Suprapubic skin (tissue), 4 donors: ENCODE measurements at regions not wholly inside any gene's neighbourhood (a gene's known extent, or its start where the extent isn't known, plus 50 kb on each side); places are given as distances from the start of the nearest gene placed in this dataset.
A peak's percentile ranks its signal among the peaks of the same experiment; 100 is the strongest.
"Not testable (repeated sequence)": the region's sequence is repeated elsewhere in the genome, so short reads cannot be mapped to it uniquely, and the experiment has no call there.

Experiments
- DNase-seq, 2 donors: peaks; one replicate each; pipeline ENCODE4 v3.0.0-alpha.2; 2019; ENCODE audit warnings: low spot score in 2 of 2
- H3K27ac ChIP-seq: fragments of 200-600 bp; sonication (generic); one replicate; pipeline ENCODE4 v1.5.1; 2019
- H3K27me3 ChIP-seq: fragments of 200-600 bp; sonication (generic); one replicate; pipeline ENCODE4 v1.5.1; 2019
- H3K36me3 ChIP-seq: fragments of 200-600 bp; sonication (generic); one replicate; pipeline ENCODE4 v1.5.1; 2019
- H3K4me1 ChIP-seq: fragments of 200-600 bp; sonication (generic); one replicate; pipeline ENCODE4 v1.5.1; 2019
- H3K4me3 ChIP-seq: fragments of 200-600 bp; sonication (generic); one replicate; pipeline ENCODE4 v1.5.1; 2019; ENCODE audit warnings: mild to moderate bottlenecking
- H3K9me3 ChIP-seq: fragments of 200-600 bp; sonication (generic); one replicate; pipeline ENCODE4 v1.5.1; 2019
- EP300 ChIP-seq: sonication (generic); formaldehyde crosslinking; IDR thresholded peaks from one replicate; pipeline ENCODE4 v1.6.1; 2017; ENCODE audit warnings: antibody characterized with exemption
- POLR2A ChIP-seq, 2 donors: fragments of 450-650 bp; IDR thresholded peaks; one replicate each; pipeline ENCODE4 v1.6.1; 2017; ENCODE audit warnings: antibody characterized with exemption in 2 of 2, mild to moderate bottlenecking in 2 of 2, moderate library complexity in 2 of 2
- POLR2AphosphoS5 ChIP-seq, 3 donors: sonication (generic); formaldehyde crosslinking; IDR thresholded peaks; one replicate each; pipeline ENCODE4 v1.6.1; 2017; ENCODE audit warnings: antibody characterized with exemption in 3 of 3
- WGBS: methylation state at CpG from one replicate; pipeline ENCODE4 v1.1.5; 2018; 5-methylcytosine and 5-hydroxymethylcytosine counted together
- TF ChIP-seq, protein P1 (sequence below), 2 donors: fragments of 200-600 bp in 1 of 2; fragments of 450-650 bp in 1 of 2; sonication (generic) in 1 of 2; IDR thresholded peaks; one replicate each; pipeline ENCODE4 v1.5.1; 2016 to 2019; ENCODE audit warnings: antibody characterized with exemption in 2 of 2, mild to moderate bottlenecking in 1 of 2, moderate library complexity in 1 of 2

DNA sequence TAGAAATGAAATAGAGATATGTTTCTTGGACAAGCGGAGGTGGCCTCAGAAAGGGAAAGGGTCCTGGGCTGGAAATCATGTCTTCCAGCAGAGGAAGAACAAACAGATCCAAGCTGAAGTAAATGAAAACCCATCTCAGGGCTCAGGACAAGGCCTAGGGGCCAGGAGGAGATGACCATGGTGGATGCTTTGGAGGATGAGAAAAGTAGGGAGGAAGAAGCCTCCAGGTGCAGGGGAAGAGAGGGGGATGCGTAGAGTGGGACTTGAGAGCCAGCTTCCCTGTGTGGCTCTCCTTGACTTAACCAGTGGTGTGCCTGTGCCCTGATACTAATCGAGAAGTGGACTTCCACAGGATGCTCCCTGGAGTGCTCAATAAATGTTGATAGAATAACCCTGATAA, 203.2 kb downstream of the FAM43A start:
- H3K9me3 ChIP-seq, result peaks cover 6% of the 10 kb centered on the region
- TF ChIP-seq, protein P1, sequence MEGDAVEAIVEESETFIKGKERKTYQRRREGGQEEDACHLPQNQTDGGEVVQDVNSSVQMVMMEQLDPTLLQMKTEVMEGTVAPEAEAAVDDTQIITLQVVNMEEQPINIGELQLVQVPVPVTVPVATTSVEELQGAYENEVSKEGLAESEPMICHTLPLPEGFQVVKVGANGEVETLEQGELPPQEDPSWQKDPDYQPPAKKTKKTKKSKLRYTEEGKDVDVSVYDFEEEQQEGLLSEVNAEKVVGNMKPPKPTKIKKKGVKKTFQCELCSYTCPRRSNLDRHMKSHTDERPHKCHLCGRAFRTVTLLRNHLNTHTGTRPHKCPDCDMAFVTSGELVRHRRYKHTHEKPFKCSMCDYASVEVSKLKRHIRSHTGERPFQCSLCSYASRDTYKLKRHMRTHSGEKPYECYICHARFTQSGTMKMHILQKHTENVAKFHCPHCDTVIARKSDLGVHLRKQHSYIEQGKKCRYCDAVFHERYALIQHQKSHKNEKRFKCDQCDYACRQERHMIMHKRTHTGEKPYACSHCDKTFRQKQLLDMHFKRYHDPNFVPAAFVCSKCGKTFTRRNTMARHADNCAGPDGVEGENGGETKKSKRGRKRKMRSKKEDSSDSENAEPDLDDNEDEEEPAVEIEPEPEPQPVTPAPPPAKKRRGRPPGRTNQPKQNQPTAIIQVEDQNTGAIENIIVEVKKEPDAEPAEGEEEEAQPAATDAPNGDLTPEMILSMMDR (IDR thresholded peaks at IDR 0.05), result no peak
- no peak for TF ChIP-seq POLR2A (IDR thresholded peaks at IDR 0.05)
- no peak for TF ChIP-seq POLR2AphosphoS5 (IDR thresholded peaks at IDR 0.05)
- TF ChIP-seq EP300, result no peak
- no peak for DNase-seq
- no peaks in the 10 kb centered on the region for H3K4me1 ChIP-seq
- no peaks in the 10 kb centered on the region for H3K36me3 ChIP-seq
- 84% methylated on average over 3 of the region's 3 CpGs for WGBS
- no peak overlapping the region for H3K27ac ChIP-seq
- no peak overlapping the region for H3K4me3 ChIP-seq
- no peaks in the 10 kb centered on the region for H3K27me3 ChIP-seq

DNA sequence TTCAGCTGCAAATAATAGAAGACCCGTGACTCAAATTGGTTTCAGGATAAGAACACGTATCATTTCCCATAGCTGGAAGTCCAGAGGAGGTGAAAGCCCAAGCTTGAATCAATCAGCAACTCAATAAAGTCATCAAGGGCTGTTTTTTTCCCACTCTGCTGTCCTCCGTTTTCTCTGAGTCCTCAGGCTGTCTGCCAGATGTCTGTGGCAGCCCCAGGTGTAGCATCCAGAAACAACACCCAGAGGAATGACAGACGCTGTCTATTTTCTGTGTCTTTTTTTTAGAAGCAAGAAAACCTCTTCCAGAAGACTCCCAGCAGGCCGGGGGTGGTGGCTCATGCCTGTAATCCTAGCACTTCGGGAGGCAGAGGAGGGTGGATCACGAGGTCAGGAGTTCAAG, 204.4 kb downstream of the FAM43A start:
- no peak overlapping the region for H3K4me3 ChIP-seq
- peak in 1 of 2 donors; percentile 29 for DNase-seq

DNA sequence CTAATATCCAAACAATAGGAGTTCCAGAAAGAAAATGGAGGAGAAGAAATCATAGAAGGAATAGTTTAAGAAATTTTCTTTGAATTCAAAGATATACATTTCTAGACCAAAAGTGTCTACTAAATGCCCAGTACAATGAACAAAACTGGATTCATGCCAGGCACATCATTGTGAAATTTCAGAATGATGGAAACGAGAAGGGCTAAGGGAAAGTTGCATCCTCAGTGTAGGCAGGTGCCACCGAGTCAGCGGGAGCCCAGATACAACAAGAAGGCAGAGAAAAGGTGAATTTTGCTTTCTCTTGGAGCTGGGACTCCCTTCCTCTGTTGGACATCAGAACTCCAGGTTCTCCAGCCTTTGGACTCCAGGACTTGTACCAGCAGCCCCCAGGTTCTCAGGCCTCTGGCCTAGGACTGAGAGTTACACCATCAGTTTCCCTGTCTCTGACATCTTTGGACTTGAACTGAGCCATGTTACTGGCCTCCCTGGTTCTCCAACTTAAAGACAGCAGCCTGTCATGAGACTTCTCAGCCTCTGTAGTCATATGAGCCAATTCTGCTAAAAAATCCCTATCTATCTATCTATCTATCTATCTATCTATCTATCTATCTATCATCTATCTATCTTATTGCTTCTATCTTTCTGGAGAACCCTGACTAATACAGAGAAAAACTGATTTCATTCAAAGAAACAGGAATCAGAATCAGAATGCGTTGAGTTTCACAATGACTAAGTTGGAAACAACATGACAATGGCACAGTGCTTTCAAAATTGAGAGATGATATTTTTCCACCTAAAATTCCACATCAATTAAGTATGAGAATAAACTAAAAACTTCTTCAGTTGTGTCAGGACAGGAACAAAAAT, 207.7 kb downstream of the FAM43A start:
- TF ChIP-seq POLR2A (IDR thresholded peaks at IDR 0.05) (no peak), POLR2AphosphoS5 (IDR thresholded peaks at IDR 0.05) (no peak), EP300 (no peak)
- TF ChIP-seq, protein P1 (IDR thresholded peaks at IDR 0.05), result no peak
- DNase-seq, result no peak
- 84% methylated on average over 4 of the region's 4 CpGs for WGBS
- Histone ChIP-seq H3K4me1 (no peaks in the 10 kb centered on the region), H3K27me3 (no peaks in the 10 kb centered on the region), H3K4me3 (no peak overlapping the region), H3K27ac (no peak overlapping the region), H3K36me3 (no peaks in the 10 kb centered on the region), H3K9me3 (peaks cover 8% of the 10 kb centered on the region)

More for the DNA sequence above, 204.4 kb downstream of the FAM43A start:
- H3K4me1 ChIP-seq, result no peaks in the 10 kb centered on the region
- no peaks in the 10 kb centered on the region for H3K36me3 ChIP-seq
- no peaks in the 10 kb centered on the region for H3K27me3 ChIP-seq
- WGBS, result 47% methylated on average over 7 of the region's 7 CpGs
- peaks cover 8% of the 10 kb centered on the region for H3K9me3 ChIP-seq
- no peak overlapping the region for H3K27ac ChIP-seq
- TF ChIP-seq, protein P1 (IDR thresholded peaks at IDR 0.05), result no peak
- TF ChIP-seq POLR2AphosphoS5 (IDR thresholded peaks at IDR 0.05) (no peak), POLR2A (IDR thresholded peaks at IDR 0.05) (no peak)

DNA sequence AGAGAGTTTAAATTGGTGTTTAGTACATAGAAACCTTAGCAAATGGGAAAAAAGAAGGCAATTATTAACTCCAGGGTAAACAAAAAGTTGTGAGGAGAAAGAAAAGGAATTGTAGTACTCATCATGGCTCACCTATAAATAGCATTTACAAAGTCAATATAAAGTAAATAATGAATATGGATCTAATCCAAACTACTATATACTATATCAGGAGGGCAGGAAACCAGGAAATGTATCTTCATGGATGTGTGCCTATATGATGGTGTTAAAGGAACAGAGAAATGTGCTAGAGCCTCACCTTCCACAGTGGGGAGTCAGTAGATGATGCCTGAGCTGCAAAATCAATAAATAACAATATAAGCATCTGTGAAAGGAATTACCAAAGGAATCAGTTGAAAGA, 208.9 kb downstream of the FAM43A start:
- no peak for DNase-seq
- Histone ChIP-seq H3K27ac (no peak overlapping the region), H3K9me3 (peaks cover 8% of the 10 kb centered on the region), H3K4me3 (no peak overlapping the region), H3K4me1 (no peaks in the 10 kb centered on the region), H3K36me3 (no peaks in the 10 kb centered on the region), H3K27me3 (no peaks in the 10 kb centered on the region)
- TF ChIP-seq POLR2A (IDR thresholded peaks at IDR 0.05) (no peak), POLR2AphosphoS5 (IDR thresholded peaks at IDR 0.05) (no peak), EP300 (no peak)
- TF ChIP-seq, protein P1 (IDR thresholded peaks at IDR 0.05), result no peak

DNA sequence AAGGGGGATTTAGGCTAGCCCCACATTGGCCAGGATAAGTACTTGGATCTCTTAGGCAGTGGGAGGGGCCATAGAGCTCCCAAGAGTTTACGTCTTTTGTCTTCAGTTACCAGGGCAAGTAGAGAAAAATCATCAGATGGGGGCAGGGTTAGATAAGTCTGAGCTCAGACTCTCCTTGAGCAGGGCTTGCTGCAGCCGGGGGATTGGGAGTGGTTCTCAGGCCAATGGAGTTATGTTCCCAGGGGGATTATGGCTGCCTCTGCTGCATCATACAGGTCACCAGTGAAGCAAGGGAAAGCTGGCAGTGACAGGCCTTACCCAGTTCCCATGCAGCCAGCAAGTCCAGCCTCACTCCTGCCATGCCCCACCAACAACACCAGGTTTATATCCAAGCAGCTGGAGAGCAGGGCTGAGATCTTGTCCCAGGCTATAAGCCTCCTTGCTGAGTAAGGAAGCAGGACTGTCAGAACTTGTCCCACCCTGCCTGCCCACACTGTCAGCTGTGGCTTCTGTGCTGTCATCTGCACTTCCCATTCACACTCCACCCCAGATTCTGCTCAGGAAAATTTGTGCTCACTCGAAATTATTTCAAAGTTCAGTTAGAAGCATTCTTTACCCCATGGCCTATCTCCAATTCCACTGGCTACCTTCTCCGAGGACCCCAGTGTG, 215.3 kb downstream of the FAM43A start:
- Histone ChIP-seq H3K36me3 (no peaks in the 10 kb centered on the region), H3K4me1 (peaks cover 4% of the 10 kb centered on the region), H3K4me3 (no peak overlapping the region), H3K27me3 (no peaks in the 10 kb centered on the region), H3K27ac (no peak overlapping the region), H3K9me3 (no peaks in the 10 kb centered on the region)
- no peak for TF ChIP-seq POLR2A (IDR thresholded peaks at IDR 0.05)
- WGBS, result 57% methylated on average over 4 of the region's 4 CpGs
- DNase-seq, result no peak

DNA sequence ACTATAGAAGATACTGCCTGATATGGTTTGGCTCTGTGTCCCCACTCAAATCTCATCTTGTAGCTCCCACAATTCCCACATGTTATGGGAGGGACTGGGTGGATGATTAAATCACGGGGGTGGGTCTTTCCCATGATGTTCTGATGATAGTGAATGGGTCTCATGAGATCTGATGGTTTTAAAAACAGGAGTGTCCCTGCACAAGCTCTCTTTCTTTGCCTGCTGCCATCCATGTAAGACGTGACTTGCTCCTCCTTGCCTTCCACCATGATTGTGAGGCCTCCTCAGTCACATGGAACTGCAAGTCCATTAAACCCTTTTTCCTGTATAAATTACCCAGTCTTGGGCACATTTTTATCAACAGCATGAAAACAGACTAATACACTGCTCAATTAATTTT, 217.8 kb downstream of the FAM43A start:
- H3K27ac ChIP-seq, DNase-seq, H3K4me3 ChIP-seq, H3K4me1 ChIP-seq, H3K27me3 ChIP-seq, H3K9me3 ChIP-seq, H3K36me3 ChIP-seq: not testable (repeated sequence)
- WGBS, result 89% methylated on average over 2 of the region's 2 CpGs

DNA sequence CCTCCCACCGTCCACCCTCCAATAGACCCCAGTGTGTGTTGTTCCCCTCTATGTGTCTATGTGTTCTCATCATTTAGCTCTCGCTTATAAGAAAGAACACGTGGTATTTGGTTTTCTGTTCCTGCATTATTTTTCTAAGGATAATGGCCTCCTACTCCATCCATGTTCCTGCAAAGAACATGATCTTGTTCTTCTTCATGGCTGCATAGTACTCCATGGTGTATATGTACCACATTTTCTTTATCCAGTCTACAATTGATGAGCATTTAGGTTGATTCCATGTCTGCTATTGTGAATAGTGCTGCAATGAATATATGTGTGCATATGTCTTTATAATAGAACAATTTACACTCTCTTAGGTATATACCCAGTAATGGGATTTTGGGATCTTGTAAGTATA, 219.3 kb downstream of the FAM43A start:
- 94% methylated on average over 3 of the region's 3 CpGs for WGBS
- H3K27me3 ChIP-seq, H3K9me3 ChIP-seq, H3K4me1 ChIP-seq, H3K4me3 ChIP-seq, H3K36me3 ChIP-seq, DNase-seq, H3K27ac ChIP-seq: not testable (repeated sequence)
